Neural crest cell (in vitro differentiated cells): ENCODE measurements at regions not wholly inside any gene's neighbourhood (a gene's known extent, or its start where the extent isn't known, plus 50 kb on each side); places are given as distances from the start of the nearest gene placed in this dataset.
"Not testable (repeated sequence)": the region's sequence is repeated elsewhere in the genome, so short reads cannot be mapped to it uniquely, and the experiment has no call there.

Experiments used
- DNase-seq: peaks from one replicate; pipeline ENCODE4 v3.0.0; 2021; ENCODE audit warnings: low read depth, mixed read lengths, low spot score
- H3K27ac Mint-ChIP-seq: one replicate; pipeline ENCODE4 v1.8.0; 2021; ENCODE audit warnings: mild to moderate bottlenecking, mixed read lengths; ENCODE audit not compliant: unreplicated experiment
- H3K27me3 Mint-ChIP-seq: 2 replicates; pipeline ENCODE4 v1.8.0; 2021; ENCODE audit warnings: low read depth, mild to moderate bottlenecking, mixed read lengths
- H3K36me3 Mint-ChIP-seq: 2 replicates; pipeline ENCODE4 v1.8.0; 2021; ENCODE audit warnings: low read depth, mild to moderate bottlenecking, mixed read lengths
- H3K4me1 Mint-ChIP-seq: 2 replicates; pipeline ENCODE4 v1.8.0; 2021; ENCODE audit warnings: mixed read lengths
- H3K4me3 Mint-ChIP-seq: one replicate; pipeline ENCODE4 v1.8.0; 2021; ENCODE audit warnings: mild to moderate bottlenecking, mixed read lengths
- H3K9me3 Mint-ChIP-seq: 2 replicates; pipeline ENCODE4 v1.8.0; 2021; ENCODE audit warnings: mixed read lengths
- CTCF ChIP-seq: fragments of 200-600 bp; sonication (generic); conservative IDR thresholded peaks from 2 replicates; pipeline ENCODE4 v1.5.0; 2021; ENCODE audit warnings: antibody characterized with exemption, mild to moderate bottlenecking

DNA sequence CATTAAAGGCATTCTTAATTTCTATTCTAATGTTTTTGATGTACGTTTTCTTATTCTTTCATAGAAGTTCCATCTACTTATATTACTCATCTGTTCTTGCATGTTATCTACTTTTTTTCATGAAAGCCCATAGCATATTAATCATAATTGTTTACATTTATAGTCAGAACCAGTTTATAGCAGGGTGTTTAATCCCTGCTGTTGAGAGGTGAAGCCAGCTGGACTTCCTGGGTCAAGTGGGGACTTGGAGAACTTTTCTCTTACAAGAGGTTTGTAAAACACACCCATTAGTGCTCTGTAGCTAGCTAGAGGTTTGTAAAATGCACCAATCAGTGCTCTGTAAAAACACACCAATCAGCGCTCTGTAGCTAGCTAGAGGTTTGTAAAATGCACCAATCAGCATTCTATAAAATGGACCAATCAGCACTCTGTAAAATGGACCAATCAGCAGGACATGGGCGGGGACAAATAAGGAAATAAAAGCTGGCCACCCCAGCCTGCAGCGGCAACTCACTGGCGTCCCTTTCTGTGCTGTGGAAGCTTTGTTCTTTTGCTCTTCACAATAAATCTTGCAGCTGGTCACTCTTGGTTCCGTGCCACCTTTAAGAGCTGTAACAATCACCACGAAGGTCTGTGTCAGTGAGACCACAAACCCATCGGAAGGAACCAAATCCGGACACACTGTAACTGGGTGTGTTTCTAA, 120.6 kb downstream of the TANC2 start:
- DNase-seq = no peak
- no peak for TF ChIP-seq CTCF
- Mint-ChIP-seq H3K36me3 (peaks cover 3% of the 10 kb centered on the region), H3K27ac (no peak overlapping the region), H3K9me3 (no peaks in the 10 kb centered on the region), H3K4me1 (no peaks in the 10 kb centered on the region), H3K27me3 (no peaks in the 10 kb centered on the region), H3K4me3 (no peak overlapping the region)

DNA sequence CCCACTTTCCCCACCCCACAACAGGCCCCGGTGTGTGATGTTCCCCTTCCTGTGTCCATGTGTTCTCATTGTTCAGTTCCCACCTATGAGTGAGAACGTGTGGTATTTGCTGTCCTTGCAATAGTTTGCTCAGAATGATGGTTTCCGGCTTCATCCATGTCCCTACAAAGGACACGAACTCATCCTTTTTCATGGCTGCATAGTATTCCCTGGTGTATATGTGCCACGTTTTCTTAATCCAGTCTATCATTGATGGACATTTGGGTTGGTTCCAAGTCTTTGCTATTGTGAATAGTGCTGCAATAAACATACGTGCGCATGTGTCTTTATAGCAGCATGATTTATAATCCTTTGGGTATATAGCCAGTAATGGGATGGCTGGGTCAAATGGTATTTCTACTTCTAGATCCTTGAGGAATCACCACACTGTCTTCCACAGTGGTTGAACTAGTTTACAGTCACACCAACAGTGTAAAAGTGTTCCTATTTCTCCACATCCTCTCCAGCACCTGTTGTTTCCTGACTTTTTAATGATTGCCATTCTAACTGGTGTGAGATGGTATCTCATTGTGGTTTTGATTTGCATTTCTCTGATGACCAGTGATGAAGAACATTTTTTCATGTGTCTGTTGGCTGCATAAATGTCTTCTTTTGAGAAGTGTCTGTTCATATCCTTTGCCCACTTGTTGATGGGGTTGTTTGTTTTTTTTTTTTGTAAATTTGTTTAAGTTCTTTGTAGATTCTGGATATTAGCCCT, 124.5 kb downstream of the TANC2 start:
- H3K27ac Mint-ChIP-seq, H3K36me3 Mint-ChIP-seq, H3K27me3 Mint-ChIP-seq, H3K4me1 Mint-ChIP-seq, DNase-seq, H3K4me3 Mint-ChIP-seq, H3K9me3 Mint-ChIP-seq: not testable (repeated sequence)

GRCh38 chr17:63091909-63092308, 125.9 kb downstream of the TANC2 start:
- H3K27ac Mint-ChIP-seq, H3K9me3 Mint-ChIP-seq, H3K4me3 Mint-ChIP-seq, DNase-seq, H3K4me1 Mint-ChIP-seq, H3K36me3 Mint-ChIP-seq, H3K27me3 Mint-ChIP-seq: not testable (repeated sequence)

- H3K27me3 Mint-ChIP-seq = no peaks in the 10 kb centered on the region
- no peak for TF ChIP-seq CTCF
- peaks cover 3% of the 10 kb centered on the region for H3K36me3 Mint-ChIP-seq
- no peaks in the 10 kb centered on the region for H3K4me1 Mint-ChIP-seq
- H3K9me3 Mint-ChIP-seq = peaks cover 3% of the 10 kb centered on the region
- no peak overlapping the region for H3K4me3 Mint-ChIP-seq
- no peak for DNase-seq
- H3K27ac Mint-ChIP-seq = no peak overlapping the region
These were observed 128.6 kb downstream of the TANC2 start for GRCh38 chr17:63094631-63095030.

- Mint-ChIP-seq H3K27me3 (no peaks in the 10 kb centered on the region), H3K27ac (no peak overlapping the region), H3K36me3 (peaks cover 3% of the 10 kb centered on the region), H3K4me3 (no peak overlapping the region), H3K4me1 (no peaks in the 10 kb centered on the region), H3K9me3 (peaks cover 3% of the 10 kb centered on the region)
- no peak for DNase-seq
- TF ChIP-seq CTCF = no peak
These were observed 129.4 kb downstream of the TANC2 start for GRCh38 chr17:63095459-63095858.

GRCh38 chr17:63095879-63096278, 129.8 kb downstream of the TANC2 start:
- Mint-ChIP-seq H3K4me1 (no peaks in the 10 kb centered on the region), H3K36me3 (peaks cover 3% of the 10 kb centered on the region), H3K4me3 (no peak overlapping the region), H3K27me3 (no peaks in the 10 kb centered on the region), H3K9me3 (peaks cover 3% of the 10 kb centered on the region), H3K27ac (no peak overlapping the region)
- TF ChIP-seq CTCF = no peak
- no peak for DNase-seq
